PC-9 (cell line): ENCODE measurements at regions not wholly inside any gene's neighbourhood (a gene's known extent, or its start where the extent isn't known, plus 50 kb on each side); places are given as distances from the start of the nearest gene placed in this dataset.

Source experiments
- CTCF ChIP-seq: fragments of 200-600 bp; sonication (generic); conservative IDR thresholded peaks from 2 replicates; pipeline ENCODE4 v1.6.1; 2017; ENCODE audit warnings: mixed run types, antibody characterized with exemption, mild to moderate bottlenecking, moderate library complexity
- EZH2 ChIP-seq: fragments of 200-600 bp; sonication (generic); IDR thresholded peaks from 2 replicates; pipeline ENCODE4 v1.8.0; 2017; ENCODE audit warnings: antibody characterized with exemption, low read depth

GRCh38 chr14:62029569-62029924, 267.3 kb downstream of the SNAPC1 start:
- TF ChIP-seq CTCF: no peak
- no peak for TF ChIP-seq EZH2
